Osteocyte (in vitro differentiated cells): ENCODE measurements at regions not wholly inside any gene's neighbourhood (a gene's known extent, or its start where the extent isn't known, plus 50 kb on each side); places are given as distances from the start of the nearest gene placed in this dataset.

ENCODE experiments used
- DNase-seq: peaks from one replicate; pipeline ENCODE4 v3.0.0; 2021; ENCODE audit warnings: mixed read lengths; ENCODE audit not compliant: unreplicated experiment; ENCODE audit errors: extremely low spot score
- H3K27ac Mint-ChIP-seq: one replicate; pipeline ENCODE4 v1.8.0; 2021; ENCODE audit warnings: mild to moderate bottlenecking, mixed read lengths; ENCODE audit not compliant: unreplicated experiment
- H3K27me3 Mint-ChIP-seq: one replicate; pipeline ENCODE4 v1.8.0; 2021; ENCODE audit warnings: mixed read lengths; ENCODE audit not compliant: unreplicated experiment
- H3K36me3 Mint-ChIP-seq: one replicate; pipeline ENCODE4 v1.8.0; 2021; ENCODE audit warnings: mixed read lengths; ENCODE audit not compliant: unreplicated experiment
- H3K4me1 Mint-ChIP-seq: one replicate; pipeline ENCODE4 v1.8.0; 2021; ENCODE audit warnings: mixed read lengths; ENCODE audit not compliant: unreplicated experiment
- H3K4me3 Mint-ChIP-seq: one replicate; pipeline ENCODE4 v1.8.0; 2021; ENCODE audit warnings: mild to moderate bottlenecking, moderate library complexity, mixed read lengths; ENCODE audit not compliant: unreplicated experiment
- H3K9me3 Mint-ChIP-seq: one replicate; pipeline ENCODE4 v1.8.0; 2021; ENCODE audit warnings: mixed read lengths; ENCODE audit not compliant: unreplicated experiment
- CTCF ChIP-seq: fragments of 200-600 bp; sonication (generic); IDR thresholded peaks from 2 replicates; pipeline ENCODE4 v1.5.0; 2021; ENCODE audit warnings: antibody characterized with exemption, mild to moderate bottlenecking, moderate library complexity

- no peak overlapping the region for H3K4me3 Mint-ChIP-seq
- no peaks in the 10 kb centered on the region for H3K4me1 Mint-ChIP-seq
- no peaks in the 10 kb centered on the region for H3K9me3 Mint-ChIP-seq
- DNase-seq = no peak
- H3K36me3 Mint-ChIP-seq = no peaks in the 10 kb centered on the region
- H3K27me3 Mint-ChIP-seq = no peaks in the 10 kb centered on the region
- H3K27ac Mint-ChIP-seq = no peak overlapping the region
- TF ChIP-seq CTCF = no peak
Observed at GRCh38 chr14:104348741-104349140, 210.4 kb downstream of the KIF26A start.

- no peak for TF ChIP-seq CTCF
- Mint-ChIP-seq H3K27me3 (no peaks in the 10 kb centered on the region), H3K36me3 (no peaks in the 10 kb centered on the region), H3K4me3 (no peak overlapping the region), H3K27ac (no peak overlapping the region), H3K4me1 (no peaks in the 10 kb centered on the region), H3K9me3 (no peaks in the 10 kb centered on the region)
- DNase-seq = no peak
Observed at GRCh38 chr14:104349950-104350349, 211.6 kb downstream of the KIF26A start.

- DNase-seq = no peak
- Mint-ChIP-seq H3K9me3 (no peaks in the 10 kb centered on the region), H3K4me1 (no peaks in the 10 kb centered on the region), H3K4me3 (no peak overlapping the region), H3K27ac (no peak overlapping the region), H3K36me3 (no peaks in the 10 kb centered on the region), H3K27me3 (no peaks in the 10 kb centered on the region)
- TF ChIP-seq CTCF = no peak
Observed at GRCh38 chr14:104350463-104351185, 212.2 kb downstream of the KIF26A start.

- no peak overlapping the region for H3K27ac Mint-ChIP-seq
- H3K27me3 Mint-ChIP-seq = no peaks in the 10 kb centered on the region
- H3K36me3 Mint-ChIP-seq = no peaks in the 10 kb centered on the region
- no peaks in the 10 kb centered on the region for H3K9me3 Mint-ChIP-seq
- H3K4me1 Mint-ChIP-seq = no peaks in the 10 kb centered on the region
- TF ChIP-seq CTCF = no peak
- no peak overlapping the region for H3K4me3 Mint-ChIP-seq
- no peak for DNase-seq
Observed at GRCh38 chr14:104351849-104352492, 213.6 kb downstream of the KIF26A start.

- TF ChIP-seq CTCF = no peak
- Mint-ChIP-seq H3K4me3 (no peak overlapping the region), H3K4me1 (no peaks in the 10 kb centered on the region), H3K27ac (no peak overlapping the region), H3K9me3 (no peaks in the 10 kb centered on the region), H3K27me3 (no peaks in the 10 kb centered on the region), H3K36me3 (no peaks in the 10 kb centered on the region)
- DNase-seq = no peak
Observed at GRCh38 chr14:104352493-104353220, 214.3 kb downstream of the KIF26A start.
